B cell (primary cell): ENCODE measurements at regions not wholly inside any gene's neighbourhood (a gene's known extent, or its start where the extent isn't known, plus 50 kb on each side); places are given as distances from the start of the nearest gene placed in this dataset.

Source experiments
- ATAC-seq: fragments of 200-7000 bp; cut with Tn5 transposase; one replicate; pipeline ENCODE4 v1.10.0; 2021; ENCODE audit warnings: low read depth, mild to moderate bottlenecking, moderate number of reproducible peaks, moderate library complexity
- CTCF ChIA-PET: fragments of 350-600 bp; sonication (Branson Sonifier 250); formaldehyde crosslinking; loops from one replicate; lab custom pipeline; 2021; ENCODE audit warnings: antibody characterized with exemption, inconsistent platforms; lab: Charles Lee
- POLR2A ChIA-PET: fragments of 350-600 bp; sonication (Branson Sonifier 250); formaldehyde crosslinking; loops from one replicate; lab custom pipeline; 2021; ENCODE audit warnings: antibody characterized with exemption; lab: Charles Lee
- DNase-seq: peaks from one replicate; pipeline ENCODE4 v3.0.0; 2013
- H2AFZ ChIP-seq: 2 replicates; pipeline ENCODE4 v1.6.1; 2012; ENCODE audit warnings: mild to moderate bottlenecking, low read depth, low read length; ENCODE audit not compliant: insufficient read depth, poor library complexity, severe bottlenecking
- H3K27ac ChIP-seq, 2 donors: 1 replicate in 1 of 2; 2 replicates in 1 of 2; pipeline ENCODE4 v1.5.1; 2012 to 2013; ENCODE audit warnings: low read length in 2 of 2, mild to moderate bottlenecking in 2 of 2, moderate library complexity in 1 of 2
- H3K27me3 ChIP-seq, 4 experiments: fragments of 200-600 bp in 1 of 4; sonication (generic) in 1 of 4; replicated peaks in 1 of 4; 1 replicate in 2 of 4; 2 replicates in 2 of 4; pipeline versions ENCODE4 v1.6.1 to v1.7.0; 2013 to 2016; ENCODE audit warnings: low read length in 3 of 4, mild to moderate bottlenecking in 2 of 4, mixed read lengths in 1 of 4, moderate library complexity in 1 of 4; ENCODE audit not compliant: insufficient read depth in 4 of 4, control insufficient read depth in 3 of 4; ENCODE audit errors: control extremely low read depth in 1 of 4
- H3K36me3 ChIP-seq, 2 experiments: replicated peaks in 1 of 2; 1 replicate in 1 of 2; 2 replicates in 1 of 2; pipeline versions ENCODE4 v1.6.1 to v1.7.1; 2013; ENCODE audit warnings: low read length in 1 of 2; ENCODE audit not compliant: insufficient read depth in 2 of 2, control insufficient read depth in 1 of 2; ENCODE audit errors: control extremely low read depth in 1 of 2, extremely low read depth in 1 of 2
- H3K4me1 ChIP-seq, 2 donors: fragments of 200-600 bp in 1 of 2; sonication (generic) in 1 of 2; 1 replicate in 1 of 2; 2 replicates in 1 of 2; pipeline versions ENCODE4 v1.5.1 to v1.6.1; 2013 to 2017; ENCODE audit warnings: low read length in 2 of 2; ENCODE audit not compliant: control insufficient read depth in 2 of 2, insufficient read depth in 2 of 2
- H3K4me2 ChIP-seq: replicated peaks from 2 replicates; pipeline ENCODE3; 2012; ENCODE audit warnings: mild to moderate bottlenecking, low read depth, low read length; ENCODE audit not compliant: poor library complexity, severe bottlenecking
- H3K4me3 ChIP-seq, 5 experiments: fragments of 200-600 bp in 1 of 5; sonication (generic) in 1 of 5; 1 replicate in 3 of 5; 2 replicates in 2 of 5; pipeline versions ENCODE4 v1.5.1 to v1.7.0; 2011 to 2016; ENCODE audit warnings: low read length in 4 of 5, mild to moderate bottlenecking in 4 of 5, low read depth in 2 of 5, control low read depth in 1 of 5, moderate library complexity in 1 of 5; ENCODE audit not compliant: insufficient read depth in 1 of 5; ENCODE audit errors: control extremely low read depth in 1 of 5, extremely low read depth in 1 of 5
- H3K79me2 ChIP-seq: fragments of 200-600 bp; sonication (generic); one replicate; pipeline ENCODE4 v1.6.0; 2016; ENCODE audit warnings: low read length; ENCODE audit not compliant: control insufficient read depth, insufficient read depth
- H3K9ac ChIP-seq: fragments of 200-600 bp; sonication (generic); 2 replicates; pipeline ENCODE4 v1.6.1; 2017; ENCODE audit warnings: mild to moderate bottlenecking, low read length, moderate library complexity
- H3K9me3 ChIP-seq, 3 donors: one replicate each; pipeline versions ENCODE4 v1.6.1 to v1.7.1; 2013; ENCODE audit warnings: low read length in 2 of 3; ENCODE audit not compliant: control insufficient read depth in 2 of 3, insufficient read depth in 1 of 3; ENCODE audit errors: control extremely low read depth in 1 of 3
- H4K20me1 ChIP-seq: 2 replicates; pipeline ENCODE4 v1.6.0; 2012; ENCODE audit warnings: mild to moderate bottlenecking, low read length; ENCODE audit not compliant: insufficient read depth, control insufficient read depth, poor library complexity, severe bottlenecking
- H3K27ac Mint-ChIP-seq: one replicate; pipeline ENCODE4 v1.8.0; 2021; ENCODE audit warnings: mixed read lengths
- H3K27me3 Mint-ChIP-seq: one replicate; pipeline ENCODE4 v1.8.0; 2021; ENCODE audit warnings: mixed read lengths
- H3K4me1 Mint-ChIP-seq: one replicate; pipeline ENCODE4 v1.8.0; 2021; ENCODE audit warnings: mixed read lengths
- H3K4me3 Mint-ChIP-seq: one replicate; pipeline ENCODE4 v1.8.0; 2021; ENCODE audit warnings: mixed read lengths
- H3K9me3 Mint-ChIP-seq: one replicate; pipeline ENCODE4 v1.8.0; 2022; ENCODE audit warnings: mixed read lengths; ENCODE audit not compliant: insufficient read depth
- CTCF ChIP-seq: fragments of 200-600 bp; IDR thresholded peaks from one replicate; pipeline ENCODE4 v1.8.0; 2022; ENCODE audit warnings: antibody characterized with exemption, mild to moderate bottlenecking
- EZH2 ChIP-seq: IDR thresholded peaks from 2 replicates; pipeline ENCODE4 v1.6.1; 2012; ENCODE audit warnings: borderline replicate concordance, low read depth, mild to moderate bottlenecking, moderate library complexity, low read length; ENCODE audit not compliant: insufficient read depth, poor library complexity, severe bottlenecking
- WGBS: methylation state at CpG from one replicate; pipeline ENCODE4 v1.1.5; 2013; ENCODE audit warnings: missing lambda C conversion rate; ENCODE audit not compliant: insufficient coverage; 5-methylcytosine and 5-hydroxymethylcytosine counted together
- intact Hi-C: fragments of 100-400 bp; cut with micrococcal nuclease; formaldehyde crosslinking; loops from one replicate; pipeline ENCODE4 v1.10.0; 2022

- no peaks in the 10 kb centered on the region for H3K79me2 ChIP-seq
- ChIA-PET CTCF (no interaction called here), POLR2A (no interaction called here)
- H3K9me3 ChIP-seq: no peaks in the 10 kb centered on the region
- peaks cover 6% of the 10 kb centered on the region for H3K4me1 Mint-ChIP-seq
- no peaks in the 10 kb centered on the region for H3K9me3 Mint-ChIP-seq
- H4K20me1 ChIP-seq: no peaks in the 10 kb centered on the region
- no peaks in the 10 kb centered on the region for H3K36me3 ChIP-seq
- intact Hi-C loops: no loop called here
- no peak overlapping the region for H3K9ac ChIP-seq
- no peak overlapping the region for H3K27ac ChIP-seq
- H2AFZ ChIP-seq: no peak overlapping the region
- TF ChIP-seq CTCF: no peak
- no peak for TF ChIP-seq EZH2
- no peak overlapping the region for H3K4me2 ChIP-seq
- H3K4me3 ChIP-seq: no peak overlapping the region
- ATAC-seq: no peak
- no peak for DNase-seq
- WGBS: no CpG with 5 or more reads among the region's 1 CpG
- H3K27ac Mint-ChIP-seq: no peak overlapping the region
- H3K27me3 Mint-ChIP-seq: no peaks in the 10 kb centered on the region
- H3K4me3 Mint-ChIP-seq: no peak overlapping the region
- H3K4me1 ChIP-seq: no peaks in the 10 kb centered on the region
- H3K27me3 ChIP-seq: no peaks in the 10 kb centered on the region
Measured at GRCh38 chr2:41718705-41719104, 329.1 kb upstream of the PKDCC start.

GRCh38 chr2:41719756-41720155 lies 328.1 kb upstream of the PKDCC start:
- Mint-ChIP-seq H3K9me3 (no peaks in the 10 kb centered on the region), H3K4me1 (peaks cover 6% of the 10 kb centered on the region), H3K27ac (no peak overlapping the region), H3K4me3 (no peak overlapping the region), H3K27me3 (no peaks in the 10 kb centered on the region)
- Histone ChIP-seq H3K4me1 (no peaks in the 10 kb centered on the region), H3K36me3 (no peaks in the 10 kb centered on the region), H3K79me2 (no peaks in the 10 kb centered on the region), H3K27me3 (no peaks in the 10 kb centered on the region), H3K4me3 (no peak overlapping the region), H4K20me1 (no peaks in the 10 kb centered on the region), H3K9ac (no peak overlapping the region), H3K27ac (no peak overlapping the region), H2AFZ (no peak overlapping the region), H3K4me2 (no peak overlapping the region), H3K9me3 (no peaks in the 10 kb centered on the region)
- no CpG with 5 or more reads among the region's 6 CpGs for WGBS
- no peak for ATAC-seq
- ChIA-PET POLR2A (no interaction called here), CTCF (no interaction called here)
- no peak for DNase-seq
- no peak for TF ChIP-seq EZH2
- TF ChIP-seq CTCF: no peak
- intact Hi-C loops: no loop called here
